ENCODE measurements at regions not wholly inside any gene's neighbourhood (a gene's known extent, or its start where the extent isn't known, plus 50 kb on each side); places are given as distances from the start of the nearest gene placed in this dataset.

DNA sequence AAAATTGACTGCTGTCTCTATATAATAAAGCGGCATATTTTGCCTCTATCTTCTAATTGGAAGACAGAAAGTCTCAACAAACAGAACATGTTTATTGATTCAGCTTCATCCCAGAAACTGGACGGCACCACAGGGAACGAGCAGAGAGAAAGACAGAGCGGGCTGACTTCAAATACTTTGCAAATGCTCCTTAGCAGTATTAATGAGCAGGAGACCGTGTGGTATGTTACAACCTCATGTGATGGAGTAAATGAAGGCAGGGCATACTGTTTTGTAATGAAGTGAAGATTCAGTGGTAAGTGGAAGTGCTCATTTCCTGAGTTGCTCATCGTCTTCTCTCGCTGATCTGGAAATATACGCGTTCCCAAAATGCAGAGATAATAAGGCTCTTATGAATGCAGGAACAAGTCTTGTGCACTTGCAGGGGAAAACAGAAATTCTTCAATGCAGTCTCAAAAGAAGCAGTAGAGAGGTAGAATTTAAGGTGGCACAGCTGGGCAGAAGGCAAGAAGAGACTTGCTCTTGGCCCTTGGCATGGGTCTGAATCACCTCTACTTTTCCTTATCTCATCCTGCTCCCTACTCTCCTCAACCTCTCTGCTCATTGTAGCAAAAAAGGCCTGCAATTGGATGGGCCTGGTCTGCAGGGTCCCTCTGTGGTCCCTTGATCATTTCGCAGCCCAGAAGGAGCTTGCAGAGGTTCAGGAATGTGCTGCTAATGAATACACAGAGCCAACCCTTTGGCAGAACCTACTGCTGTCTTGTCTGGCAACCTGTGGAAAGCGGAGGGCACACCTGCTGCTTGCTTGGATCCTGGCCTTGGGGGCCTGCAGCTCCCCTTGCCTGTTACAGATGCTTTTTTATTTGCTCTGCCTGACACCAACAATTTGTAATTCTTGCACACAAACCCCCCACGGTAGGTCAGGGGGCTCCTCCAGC, 604.9 kb upstream of the CFAP20DC start:
- TF ChIP-seq, protein P1, sequence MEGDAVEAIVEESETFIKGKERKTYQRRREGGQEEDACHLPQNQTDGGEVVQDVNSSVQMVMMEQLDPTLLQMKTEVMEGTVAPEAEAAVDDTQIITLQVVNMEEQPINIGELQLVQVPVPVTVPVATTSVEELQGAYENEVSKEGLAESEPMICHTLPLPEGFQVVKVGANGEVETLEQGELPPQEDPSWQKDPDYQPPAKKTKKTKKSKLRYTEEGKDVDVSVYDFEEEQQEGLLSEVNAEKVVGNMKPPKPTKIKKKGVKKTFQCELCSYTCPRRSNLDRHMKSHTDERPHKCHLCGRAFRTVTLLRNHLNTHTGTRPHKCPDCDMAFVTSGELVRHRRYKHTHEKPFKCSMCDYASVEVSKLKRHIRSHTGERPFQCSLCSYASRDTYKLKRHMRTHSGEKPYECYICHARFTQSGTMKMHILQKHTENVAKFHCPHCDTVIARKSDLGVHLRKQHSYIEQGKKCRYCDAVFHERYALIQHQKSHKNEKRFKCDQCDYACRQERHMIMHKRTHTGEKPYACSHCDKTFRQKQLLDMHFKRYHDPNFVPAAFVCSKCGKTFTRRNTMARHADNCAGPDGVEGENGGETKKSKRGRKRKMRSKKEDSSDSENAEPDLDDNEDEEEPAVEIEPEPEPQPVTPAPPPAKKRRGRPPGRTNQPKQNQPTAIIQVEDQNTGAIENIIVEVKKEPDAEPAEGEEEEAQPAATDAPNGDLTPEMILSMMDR (IDR thresholded peaks at IDR 0.05) = no peak
- TF ChIP-seq POLR2AphosphoS5 (IDR thresholded peaks at IDR 0.05) = no peak
